Coronary artery (tissue), 2 donors: ENCODE measurements at regions not wholly inside any gene's neighbourhood (a gene's known extent, or its start where the extent isn't known, plus 50 kb on each side); places are given as distances from the start of the nearest gene placed in this dataset.

Experiments
- DNase-seq: peaks from one replicate; pipeline ENCODE4 v3.0.0-alpha.2; 2017; ENCODE audit warnings: low spot score
- H3K27ac ChIP-seq, 2 donors: fragments of 200-600 bp; sonication (generic); one replicate each; pipeline ENCODE4 v1.5.1; 2016 to 2019
- H3K4me3 ChIP-seq: fragments of 200-600 bp; sonication (generic); 2 replicates; pipeline ENCODE4 v1.5.1; 2016; ENCODE audit warnings: mild to moderate bottlenecking, moderate library complexity
- TF ChIP-seq, protein P1 (sequence below): fragments of 200-600 bp; sonication (generic); IDR thresholded peaks from one replicate; pipeline ENCODE4 v1.5.1; 2019; ENCODE audit warnings: antibody characterized with exemption

GRCh38 chr12:82130762-82131161 is 227.4 kb downstream of the CCDC59 start:
- H3K4me3 ChIP-seq = no peak overlapping the region
- no peak for DNase-seq
- H3K27ac ChIP-seq = no peak overlapping the region
- TF ChIP-seq, protein P1, sequence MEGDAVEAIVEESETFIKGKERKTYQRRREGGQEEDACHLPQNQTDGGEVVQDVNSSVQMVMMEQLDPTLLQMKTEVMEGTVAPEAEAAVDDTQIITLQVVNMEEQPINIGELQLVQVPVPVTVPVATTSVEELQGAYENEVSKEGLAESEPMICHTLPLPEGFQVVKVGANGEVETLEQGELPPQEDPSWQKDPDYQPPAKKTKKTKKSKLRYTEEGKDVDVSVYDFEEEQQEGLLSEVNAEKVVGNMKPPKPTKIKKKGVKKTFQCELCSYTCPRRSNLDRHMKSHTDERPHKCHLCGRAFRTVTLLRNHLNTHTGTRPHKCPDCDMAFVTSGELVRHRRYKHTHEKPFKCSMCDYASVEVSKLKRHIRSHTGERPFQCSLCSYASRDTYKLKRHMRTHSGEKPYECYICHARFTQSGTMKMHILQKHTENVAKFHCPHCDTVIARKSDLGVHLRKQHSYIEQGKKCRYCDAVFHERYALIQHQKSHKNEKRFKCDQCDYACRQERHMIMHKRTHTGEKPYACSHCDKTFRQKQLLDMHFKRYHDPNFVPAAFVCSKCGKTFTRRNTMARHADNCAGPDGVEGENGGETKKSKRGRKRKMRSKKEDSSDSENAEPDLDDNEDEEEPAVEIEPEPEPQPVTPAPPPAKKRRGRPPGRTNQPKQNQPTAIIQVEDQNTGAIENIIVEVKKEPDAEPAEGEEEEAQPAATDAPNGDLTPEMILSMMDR = no peak

- no peak for DNase-seq
- Histone ChIP-seq H3K27ac (no peak overlapping the region), H3K4me3 (no peak overlapping the region)
- TF ChIP-seq, protein P1 = no peak
These were observed 233.3 kb downstream of the CCDC59 start for GRCh38 chr12:82124711-82125380.

- Histone ChIP-seq H3K4me3 (no peak overlapping the region), H3K27ac (no peak overlapping the region)
- TF ChIP-seq, protein P1 = no peak
- DNase-seq = no peak
These were observed 236.6 kb downstream of the CCDC59 start for GRCh38 chr12:82121545-82121944.

DNA sequence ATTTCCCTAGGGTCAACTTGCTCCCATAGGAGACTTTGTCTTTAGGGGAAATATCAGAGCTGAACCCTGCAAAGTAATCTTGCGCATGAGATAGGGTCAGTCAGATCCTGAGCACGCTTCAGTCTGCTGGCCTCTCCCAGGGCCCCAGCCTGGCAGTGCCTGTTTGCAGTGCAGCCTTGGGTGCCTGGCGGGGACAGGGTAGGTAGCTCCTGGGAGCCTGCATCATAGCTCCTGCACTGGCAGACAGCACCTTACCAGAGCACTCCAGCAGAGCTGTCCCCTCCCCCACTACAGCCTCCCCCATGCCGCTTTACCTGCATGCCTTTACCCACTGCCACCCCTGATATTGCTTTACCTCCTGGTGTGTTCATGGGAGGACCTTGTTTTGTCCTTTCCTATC is 237.3 kb downstream of the CCDC59 start:
- H3K4me3 ChIP-seq = no peak overlapping the region
- TF ChIP-seq, protein P1 = no peak
- no peak for DNase-seq
- H3K27ac ChIP-seq = no peak overlapping the region

GRCh38 chr12:82109243-82109642 is 248.9 kb downstream of the CCDC59 start:
- Histone ChIP-seq H3K4me3 (no peak overlapping the region), H3K27ac (no peak overlapping the region)
- TF ChIP-seq, protein P1 = no peak
- DNase-seq = no peak

DNA sequence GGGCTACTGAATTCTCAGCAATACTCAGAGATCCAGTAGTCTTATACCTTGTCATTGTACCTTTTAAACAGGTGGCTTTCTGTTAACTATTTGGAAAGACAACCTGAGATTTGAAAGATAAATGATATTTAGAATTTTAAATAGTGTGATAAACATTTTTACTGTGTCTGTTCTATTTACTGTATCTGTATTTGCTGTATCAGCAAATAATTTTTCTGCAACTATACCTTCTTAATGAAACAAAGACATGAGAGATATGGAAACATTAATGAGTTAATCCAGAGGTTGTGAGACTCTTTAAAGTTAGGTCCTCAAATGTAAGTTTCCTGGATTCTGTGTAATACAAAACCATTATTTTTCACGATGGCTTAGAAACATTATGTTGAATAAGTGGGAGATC is 249.6 kb downstream of the CCDC59 start:
- H3K4me3 ChIP-seq = no peak overlapping the region
- H3K27ac ChIP-seq = no peak overlapping the region
- DNase-seq = no peak
- TF ChIP-seq, protein P1 = no peak

DNA sequence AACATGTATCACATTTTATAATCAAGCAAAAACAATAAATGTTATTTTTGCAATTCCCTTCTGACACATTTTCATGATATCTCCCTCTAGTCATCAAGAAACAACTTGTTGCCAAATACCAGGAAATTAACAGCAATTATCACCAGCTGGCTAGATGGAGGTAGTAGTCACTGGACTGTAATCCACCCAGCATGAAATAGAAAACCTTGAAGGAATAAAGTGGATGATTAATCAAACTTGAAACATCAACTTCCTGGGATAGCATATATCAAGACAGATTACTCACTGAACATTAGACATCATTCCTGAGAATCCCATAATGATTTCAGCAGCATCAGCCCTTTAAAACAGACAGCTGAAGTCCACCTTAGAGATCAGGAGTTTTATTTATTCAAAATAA is 259.0 kb downstream of the CCDC59 start:
- DNase-seq = no peak
- Histone ChIP-seq H3K27ac (no peak overlapping the region), H3K4me3 (no peak overlapping the region)
- TF ChIP-seq, protein P1 = no peak
